GM10248 (cell line): ENCODE measurements at regions not wholly inside any gene's neighbourhood (a gene's known extent, or its start where the extent isn't known, plus 50 kb on each side); places are given as distances from the start of the nearest gene placed in this dataset.

Experiments used
- CTCF ChIA-PET: fragments of 300-600 bp; sonication (Branson Sonifier 250); formaldehyde crosslinking; extraction: SDS; loops from one replicate; lab custom pipeline; 2021; ENCODE audit warnings: antibody characterized with exemption; lab: Yijun Ruan, JAX
- POLR2A ChIA-PET: fragments of 350-650 bp; sonication (Branson Sonifier 250); formaldehyde crosslinking; extraction: SDS; loops from one replicate; lab custom pipeline; 2020; ENCODE audit warnings: antibody characterized with exemption; lab: Yijun Ruan, JAX
- DNase-seq: peaks from one replicate; pipeline ENCODE4 v3.0.0; 2012; ENCODE audit errors: extremely low spot score
- TF ChIP-seq, protein P1 (sequence below): IDR thresholded peaks from 2 replicates; pipeline ENCODE4 v1.5.1; 2012; ENCODE audit warnings: mild to moderate bottlenecking, low read depth; ENCODE audit errors: extremely low read depth, missing control alignments, control extremely low read depth

DNA sequence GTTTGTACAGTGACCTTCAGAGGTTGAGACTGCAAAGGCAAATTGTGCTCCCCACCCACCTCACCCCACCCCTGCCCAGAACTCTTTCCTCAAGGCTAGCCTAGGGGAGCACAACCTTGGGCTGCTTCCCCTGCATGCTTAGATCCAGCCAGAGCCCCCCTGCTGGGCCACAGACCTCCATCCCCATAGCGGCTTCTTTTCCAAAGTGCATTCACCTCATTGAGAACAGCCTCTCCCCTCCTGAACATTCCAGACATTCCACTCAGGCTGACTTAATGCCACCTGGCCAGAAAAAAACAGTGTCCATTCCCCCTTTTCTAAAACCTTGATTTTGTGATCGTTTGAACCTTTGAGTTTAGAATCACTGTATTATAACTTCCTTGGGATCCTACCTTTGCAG lies 124.4 kb upstream of the TOPAZ1 start:
- TF ChIP-seq, protein P1, sequence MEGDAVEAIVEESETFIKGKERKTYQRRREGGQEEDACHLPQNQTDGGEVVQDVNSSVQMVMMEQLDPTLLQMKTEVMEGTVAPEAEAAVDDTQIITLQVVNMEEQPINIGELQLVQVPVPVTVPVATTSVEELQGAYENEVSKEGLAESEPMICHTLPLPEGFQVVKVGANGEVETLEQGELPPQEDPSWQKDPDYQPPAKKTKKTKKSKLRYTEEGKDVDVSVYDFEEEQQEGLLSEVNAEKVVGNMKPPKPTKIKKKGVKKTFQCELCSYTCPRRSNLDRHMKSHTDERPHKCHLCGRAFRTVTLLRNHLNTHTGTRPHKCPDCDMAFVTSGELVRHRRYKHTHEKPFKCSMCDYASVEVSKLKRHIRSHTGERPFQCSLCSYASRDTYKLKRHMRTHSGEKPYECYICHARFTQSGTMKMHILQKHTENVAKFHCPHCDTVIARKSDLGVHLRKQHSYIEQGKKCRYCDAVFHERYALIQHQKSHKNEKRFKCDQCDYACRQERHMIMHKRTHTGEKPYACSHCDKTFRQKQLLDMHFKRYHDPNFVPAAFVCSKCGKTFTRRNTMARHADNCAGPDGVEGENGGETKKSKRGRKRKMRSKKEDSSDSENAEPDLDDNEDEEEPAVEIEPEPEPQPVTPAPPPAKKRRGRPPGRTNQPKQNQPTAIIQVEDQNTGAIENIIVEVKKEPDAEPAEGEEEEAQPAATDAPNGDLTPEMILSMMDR = no peak
- no peak for DNase-seq
- CTCF ChIA-PET = interaction anchor here (1.2 to 1.7 kb wide), 3 partner anchors 10 to 262 kb away, joined by 3 to 7 read pairs (median 5); no protein-coding TSS in a partner anchor
- POLR2A ChIA-PET = no interaction called here

DNA sequence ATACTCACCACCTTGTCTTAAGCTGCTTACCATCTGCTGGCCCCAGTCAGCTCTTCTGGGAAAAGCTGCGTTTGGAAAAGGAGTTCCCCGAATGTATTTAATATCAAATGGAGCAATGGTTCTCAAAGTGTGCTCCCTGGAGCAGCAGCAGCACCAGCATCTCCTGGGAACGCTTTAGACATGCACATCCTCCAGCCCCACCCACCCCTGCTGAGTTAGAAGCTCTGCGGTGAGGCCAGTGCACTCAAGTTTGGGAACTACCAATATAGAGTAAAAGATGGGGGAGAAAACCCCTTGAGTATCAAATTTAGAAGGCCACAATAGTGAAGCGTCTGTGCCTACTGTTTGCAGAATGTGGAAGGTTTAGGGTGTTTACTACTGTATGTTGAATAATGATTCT lies 124.0 kb upstream of the TOPAZ1 start:
- TF ChIP-seq, protein P1 = no peak
- POLR2A ChIA-PET = no interaction called here
- no peak for DNase-seq
- CTCF ChIA-PET = interaction anchor here (1.2 to 1.7 kb wide), 3 partner anchors 10 to 262 kb away, joined by 3 to 7 read pairs (median 5); no protein-coding TSS in a partner anchor

DNA sequence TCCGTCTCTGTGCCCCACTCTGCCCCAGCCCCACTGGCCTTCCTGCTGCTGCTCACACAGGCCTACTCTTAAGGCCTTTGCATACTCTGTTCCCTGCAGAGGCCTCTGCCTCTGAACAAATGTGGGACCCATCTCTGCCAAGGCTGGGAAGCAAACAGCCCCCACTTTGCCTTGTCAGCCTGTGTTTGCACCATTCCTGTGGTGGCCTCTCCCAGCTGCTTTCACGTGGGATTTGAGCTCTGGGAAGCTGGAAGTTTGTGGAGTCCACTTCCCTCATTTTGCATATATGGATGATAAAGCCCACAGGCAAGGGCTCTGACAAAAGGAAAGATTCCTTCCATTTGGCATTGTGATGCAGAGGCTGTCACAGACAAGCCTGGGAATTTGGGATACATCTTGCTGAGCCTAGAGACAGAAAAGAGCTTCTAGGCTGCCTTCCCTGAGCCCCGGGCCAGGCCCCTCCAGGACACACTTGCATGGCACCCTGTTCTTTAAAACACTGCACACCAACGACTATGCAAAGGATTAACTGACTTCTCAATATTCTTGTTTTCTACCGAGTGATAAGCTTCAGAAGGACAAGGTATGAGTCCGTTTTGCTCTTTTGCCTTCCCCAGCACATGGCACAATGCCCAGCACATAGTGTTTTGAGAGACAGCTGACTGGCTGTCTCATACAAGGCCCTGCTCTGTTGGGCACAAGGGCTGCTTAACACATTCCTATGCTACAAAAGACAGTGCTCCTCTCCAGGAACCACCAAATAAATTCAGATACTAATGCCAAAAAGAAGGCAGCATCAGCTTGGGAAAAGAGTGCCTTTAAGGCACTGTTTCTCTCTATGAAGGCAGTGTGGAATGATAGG lies 120.7 kb upstream of the TOPAZ1 start:
- ChIA-PET CTCF (interaction anchor here (0.7 to 2.2 kb wide), 5 partner anchors 8 to 265 kb away, joined by 3 to 7 read pairs (median 4); no protein-coding TSS in a partner anchor), POLR2A (interaction anchor here (0.5 kb wide), 1 partner anchor 719 kb away, joined by 4 read pairs; no protein-coding TSS in a partner anchor)
- TF ChIP-seq, protein P1 = no peak
- DNase-seq = no peak

DNA sequence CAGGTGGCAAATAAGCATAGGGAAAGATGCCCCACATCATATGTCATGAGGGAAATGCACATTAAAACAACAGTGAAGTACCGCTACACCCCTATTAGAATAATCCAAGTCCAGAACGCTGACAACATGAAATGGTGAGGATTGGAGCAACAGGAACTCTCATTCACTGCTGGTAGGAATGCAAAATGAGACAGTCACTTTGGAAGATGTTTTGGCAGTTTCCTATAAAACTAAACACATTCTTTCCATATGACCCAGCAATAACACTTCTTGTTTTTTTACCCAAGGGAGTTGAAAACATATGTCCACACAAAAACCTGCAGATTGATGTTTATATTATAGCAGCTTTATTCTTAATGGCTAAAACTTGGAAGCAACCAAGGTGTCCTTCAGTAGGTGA lies 116.4 kb upstream of the TOPAZ1 start:
- no peak for DNase-seq
- ChIA-PET CTCF (interaction anchor here (1.0 to 1.2 kb wide), 3 partner anchors 11 to 38 kb away, joined by 3 to 4 read pairs (median 3); no protein-coding TSS in a partner anchor), POLR2A (no interaction called here)
- TF ChIP-seq, protein P1 = no peak

DNA sequence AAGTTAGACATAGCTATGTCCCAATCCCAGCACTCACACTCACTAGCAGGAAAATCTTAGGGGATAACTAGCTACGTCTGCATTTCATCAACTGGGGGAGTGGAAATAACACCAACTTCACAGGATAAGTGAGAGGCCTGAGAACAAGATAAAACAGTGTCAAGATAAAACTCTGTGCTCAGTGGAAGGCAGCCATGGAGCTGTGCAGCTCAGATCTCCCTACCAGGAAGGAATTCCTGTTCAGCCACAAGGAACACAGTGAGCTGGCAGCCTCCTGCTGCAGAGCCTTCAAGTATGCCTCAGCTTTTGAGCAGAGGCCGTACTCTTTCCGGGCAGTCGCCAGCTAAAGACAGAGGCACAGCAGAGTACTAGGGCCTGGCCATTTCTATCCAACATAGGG lies 115.8 kb upstream of the TOPAZ1 start:
- ChIA-PET CTCF (interaction anchor here (1.0 to 1.2 kb wide), 2 partner anchors 14 to 39 kb away, joined by 3 to 4 read pairs; no protein-coding TSS in a partner anchor), POLR2A (no interaction called here)
- TF ChIP-seq, protein P1 = no peak
- no peak for DNase-seq

DNA sequence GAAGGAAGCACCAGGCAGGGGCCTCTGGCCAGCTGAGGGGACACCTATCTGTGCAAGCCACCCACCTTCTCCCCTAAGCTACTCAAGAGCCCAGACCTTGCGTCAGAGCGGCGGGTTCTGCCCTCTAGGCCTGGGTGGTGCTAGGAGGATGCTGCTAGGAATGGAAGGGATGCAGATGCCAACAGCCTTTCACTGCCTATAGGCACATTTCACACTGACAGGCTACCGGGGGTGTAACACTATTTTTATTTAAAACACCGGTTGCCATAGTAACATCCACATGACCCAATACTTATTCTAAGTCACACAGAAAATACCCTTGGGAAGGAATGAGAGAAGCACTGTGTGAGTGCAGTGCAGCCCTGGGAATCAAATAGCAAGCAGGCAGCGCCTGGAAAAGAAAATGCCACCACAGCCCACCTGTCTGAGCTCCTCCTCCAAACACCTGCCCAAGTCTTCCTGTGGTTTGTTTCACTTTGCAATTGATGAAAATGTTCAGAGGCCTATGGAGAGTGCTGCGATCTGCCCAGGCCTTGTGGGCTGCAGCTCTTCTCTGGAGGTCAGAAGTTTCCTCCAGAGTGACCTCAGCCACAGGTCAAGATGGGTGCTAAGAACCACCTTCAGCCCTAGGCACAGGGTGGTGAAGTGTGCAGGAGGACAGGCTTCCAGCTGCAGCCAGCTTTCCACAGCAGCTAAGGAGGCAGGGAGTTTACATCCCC lies 113.5 kb upstream of the TOPAZ1 start:
- ChIA-PET POLR2A (no interaction called here), CTCF (interaction anchor here (1.4 to 1.5 kb wide), 3 partner anchors 14 to 363 kb away, joined by 3 to 6 read pairs (median 3); no protein-coding TSS in a partner anchor)
- DNase-seq = no peak
- TF ChIP-seq, protein P1 = no peak
